Mucosa of gallbladder (tissue), 1 donor: ENCODE measurements at regions not wholly inside any gene's neighbourhood (a gene's known extent, or its start where the extent isn't known, plus 50 kb on each side); places are given as distances from the start of the nearest gene placed in this dataset.
"Not testable (repeated sequence)": the region's sequence is repeated elsewhere in the genome, so short reads cannot be mapped to it uniquely, and the experiment has no call there.

ENCODE experiments used
- DNase-seq: peaks from one replicate; pipeline ENCODE4 v3.0.0-alpha.2; 2020; ENCODE audit warnings: low spot score
- donor health status: DM: no; HTN: no; CAD: no.

DNA sequence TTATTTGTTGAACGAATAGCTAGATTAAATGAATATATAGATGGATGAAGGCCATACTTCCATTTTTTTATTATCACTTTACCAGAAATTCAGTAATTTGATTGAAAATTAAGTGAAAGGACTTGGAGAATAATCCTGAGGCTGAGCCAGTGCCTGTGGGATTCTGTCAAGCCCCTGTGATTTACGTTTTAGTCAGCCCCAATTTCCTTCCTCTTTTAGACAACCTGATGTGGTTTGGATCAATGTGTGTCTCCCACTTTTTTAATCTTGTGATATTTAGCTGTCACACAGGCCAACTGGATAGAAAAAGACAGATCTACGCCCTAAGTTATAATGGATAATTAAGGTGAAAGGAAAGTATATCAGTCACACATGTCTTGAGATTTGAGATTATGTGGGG lies 188.8 kb downstream of the EDN1 start:
- DNase-seq = no peak

DNA sequence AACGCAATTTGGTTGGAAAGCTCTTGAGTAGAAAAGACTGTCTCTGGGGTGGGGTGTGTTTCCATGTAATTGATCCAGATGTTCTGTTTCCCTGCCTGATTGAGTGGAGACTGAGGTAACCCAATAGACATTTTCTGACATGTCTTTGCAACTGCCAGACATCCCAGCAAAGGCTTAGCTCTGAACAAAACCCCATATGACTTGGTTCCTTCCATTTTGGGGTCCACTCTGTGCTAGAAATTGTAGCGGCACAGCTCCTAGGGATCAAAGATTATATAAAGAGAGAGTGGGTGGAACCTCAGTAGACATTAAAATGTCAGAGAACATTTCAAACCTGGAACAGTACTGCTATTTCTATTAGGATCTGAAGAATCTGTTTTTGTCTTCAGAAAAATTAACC lies 189.3 kb downstream of the EDN1 start:
- no peak for DNase-seq

DNA sequence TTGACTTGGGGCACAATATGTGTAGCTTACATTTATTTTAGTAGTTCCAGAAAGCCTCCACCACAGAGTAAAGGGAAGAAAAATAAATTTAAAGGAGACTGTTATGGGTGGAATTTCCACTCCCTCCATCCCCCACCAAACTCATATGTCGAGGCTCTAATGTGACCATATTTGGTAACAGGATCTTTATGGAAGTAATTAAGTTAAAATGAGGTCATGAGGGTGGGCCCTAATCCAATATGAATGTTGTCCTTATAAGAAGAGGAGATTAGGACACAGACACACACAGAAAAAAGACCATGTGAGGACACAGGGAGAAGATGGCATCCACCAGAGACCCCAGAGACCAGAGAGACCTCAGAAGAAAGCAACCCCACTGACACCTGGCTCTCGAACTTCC lies 189.7 kb downstream of the EDN1 start:
- DNase-seq = no peak

DNA sequence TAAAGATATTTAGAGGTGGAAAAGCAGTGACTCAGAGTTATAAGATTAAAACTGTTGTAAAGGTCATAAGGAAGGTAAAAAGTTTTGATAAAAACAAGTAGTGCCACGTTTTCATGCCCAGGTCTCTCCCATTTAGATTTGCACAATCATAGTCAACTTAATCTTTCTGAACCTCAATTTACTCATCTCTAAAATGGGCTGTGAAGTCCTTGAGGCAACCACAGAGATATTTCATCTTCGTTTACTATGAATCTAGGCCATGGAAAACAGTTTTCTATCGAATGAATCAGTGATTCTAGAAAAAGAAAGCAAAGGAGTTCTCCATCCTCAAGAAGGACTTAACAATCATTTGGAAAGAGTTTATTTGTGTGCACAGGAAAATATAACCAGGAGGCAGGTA lies 190.2 kb downstream of the EDN1 start:
- no peak for DNase-seq

DNA sequence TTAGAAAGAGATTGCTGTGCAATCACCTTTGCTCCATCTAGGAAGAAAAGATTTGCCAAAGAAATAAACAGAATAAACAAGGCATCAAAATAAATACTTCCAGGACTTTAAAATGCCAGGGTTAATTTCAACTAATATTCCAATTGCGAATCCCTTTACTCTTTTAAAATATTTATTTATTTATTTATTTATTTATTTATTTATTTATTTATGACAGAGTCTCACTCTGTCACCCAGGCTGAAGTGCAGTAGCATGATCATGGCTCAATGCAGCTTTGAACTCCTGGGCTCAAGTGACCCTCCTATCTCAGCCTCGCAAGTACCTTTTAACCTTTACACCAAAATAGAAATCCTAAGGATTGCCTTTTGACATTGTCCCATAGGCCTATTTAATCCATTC lies 191.1 kb downstream of the EDN1 start:
- DNase-seq = no peak

DNA sequence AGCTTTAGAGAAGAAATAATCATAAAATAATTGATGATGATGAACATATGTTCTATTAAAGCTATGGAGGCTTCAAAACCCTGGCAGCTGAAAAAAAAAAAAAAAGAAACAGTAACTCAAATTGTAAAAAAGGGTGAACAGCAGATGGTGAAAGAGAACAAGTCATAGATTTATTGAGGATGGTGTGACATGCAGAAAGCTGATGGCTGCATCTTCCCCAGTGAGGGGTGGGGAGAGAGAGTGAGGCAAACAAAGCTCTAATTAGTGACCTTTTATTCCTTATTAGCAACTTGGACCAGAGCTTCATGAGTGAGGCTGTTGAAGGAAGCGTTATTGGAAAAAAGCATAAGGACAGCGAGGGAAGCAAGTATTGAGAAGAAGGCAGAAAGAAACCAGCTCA lies 191.7 kb downstream of the EDN1 start:
- DNase-seq = no peak

DNA sequence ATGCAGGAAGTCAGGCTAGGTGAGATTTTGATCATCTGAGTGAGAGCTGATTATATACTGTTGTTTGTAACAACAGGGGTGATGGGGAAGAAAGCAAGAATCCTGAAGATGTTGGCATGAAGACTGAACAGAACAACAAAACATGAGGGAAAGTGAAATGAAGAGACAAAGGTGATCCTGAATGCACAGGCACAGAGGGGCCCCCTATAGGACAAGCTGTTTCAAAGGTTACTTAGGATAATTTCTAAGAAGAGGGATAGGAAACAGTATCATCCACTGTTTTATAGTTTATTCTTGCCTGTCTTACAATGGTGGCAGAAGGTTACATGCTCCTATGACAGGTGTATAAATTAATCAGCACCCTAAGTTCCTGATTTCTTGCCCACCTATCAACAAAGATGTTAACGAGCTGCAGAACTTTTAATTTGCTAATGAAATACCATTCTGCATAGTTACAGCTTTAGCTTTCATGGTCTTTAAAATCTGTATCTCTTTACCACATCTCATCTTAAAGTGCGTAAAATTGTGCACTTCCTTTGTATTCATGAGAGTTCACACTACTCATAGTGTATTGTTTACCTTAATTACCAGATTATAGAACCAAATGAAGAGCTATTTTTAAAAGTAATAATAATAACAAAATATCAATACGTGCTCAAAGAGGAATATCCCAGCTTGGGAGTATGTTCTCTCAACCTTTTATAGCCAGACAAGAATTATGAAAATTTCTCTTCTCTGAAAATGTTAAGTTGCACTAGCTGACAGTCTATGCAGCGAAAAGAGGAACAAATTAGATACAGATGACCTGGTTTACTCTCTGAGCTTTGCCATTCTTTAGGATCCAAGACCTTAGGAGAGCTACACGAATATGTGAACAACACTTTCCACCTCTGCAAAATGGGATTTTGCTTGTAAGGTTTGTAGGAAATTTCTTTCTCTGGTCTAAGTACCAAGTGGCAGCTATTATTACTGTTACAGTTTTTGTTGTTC lies 192.5 kb downstream of the EDN1 start:
- DNase-seq = no peak

DNA sequence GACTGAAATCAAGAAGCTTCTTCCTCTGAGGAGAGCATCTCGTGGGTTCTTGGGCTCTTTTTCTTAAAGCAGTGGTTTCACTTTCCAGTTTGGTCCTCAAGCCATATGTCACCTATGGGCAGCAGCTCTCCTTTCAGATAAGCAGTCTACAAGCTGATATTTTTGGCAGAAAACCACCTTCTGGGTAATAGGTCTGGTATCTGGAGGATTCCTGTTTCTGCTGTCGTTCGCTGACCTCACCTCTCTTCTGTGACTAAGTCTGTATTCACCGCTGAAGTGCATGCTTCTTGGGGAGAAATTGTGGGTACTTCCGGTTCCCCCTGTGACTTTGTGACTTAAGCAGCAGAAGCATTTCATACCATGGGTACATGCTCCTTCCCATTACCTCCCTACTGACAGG lies 193.6 kb downstream of the EDN1 start:
- DNase-seq = no peak

DNA sequence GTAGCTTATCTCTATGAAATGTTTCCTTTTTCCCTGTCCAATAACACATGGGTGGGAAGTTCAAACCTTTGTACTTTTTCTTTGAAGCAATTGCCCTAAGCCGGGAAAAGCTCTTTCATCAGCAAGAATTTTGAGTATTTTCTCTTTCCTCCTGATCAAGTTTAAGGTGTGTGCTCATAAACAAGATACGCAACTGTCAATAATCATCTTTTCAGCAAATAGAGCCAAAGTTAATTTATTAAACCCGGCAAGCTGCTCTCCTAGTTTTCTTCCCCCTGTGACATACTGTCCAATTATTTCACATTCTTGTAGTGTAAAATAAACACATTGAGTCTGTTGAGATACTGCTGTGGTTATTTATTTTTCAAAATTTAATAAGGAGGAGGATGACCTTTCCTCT lies 194.4 kb downstream of the EDN1 start:
- no peak for DNase-seq

DNA sequence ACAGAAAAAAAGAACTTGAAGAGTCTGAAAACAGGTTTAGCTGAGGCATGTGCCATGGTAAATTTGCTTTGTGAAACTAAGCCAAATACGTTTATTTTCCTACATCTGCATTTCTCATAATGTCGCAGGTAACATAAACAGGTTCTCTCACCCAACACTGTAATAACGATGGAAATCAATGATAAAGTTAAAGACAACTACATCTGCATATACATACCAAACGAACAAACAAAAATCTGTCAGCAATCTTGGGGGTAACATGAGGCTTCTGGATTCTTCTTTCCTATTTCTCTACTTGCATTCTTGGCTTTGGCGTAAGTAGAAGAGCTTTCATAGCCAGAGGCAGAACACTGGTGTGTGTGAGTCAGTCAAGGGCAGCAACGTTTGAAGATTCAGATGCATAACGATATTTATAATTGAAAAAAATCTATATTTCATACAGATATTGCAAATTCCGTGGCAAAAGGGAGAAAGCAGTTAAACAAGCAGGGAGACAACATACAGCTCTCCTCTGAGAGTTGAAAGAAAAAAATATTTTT lies 195.1 kb downstream of the EDN1 start:
- DNase-seq = no peak

DNA sequence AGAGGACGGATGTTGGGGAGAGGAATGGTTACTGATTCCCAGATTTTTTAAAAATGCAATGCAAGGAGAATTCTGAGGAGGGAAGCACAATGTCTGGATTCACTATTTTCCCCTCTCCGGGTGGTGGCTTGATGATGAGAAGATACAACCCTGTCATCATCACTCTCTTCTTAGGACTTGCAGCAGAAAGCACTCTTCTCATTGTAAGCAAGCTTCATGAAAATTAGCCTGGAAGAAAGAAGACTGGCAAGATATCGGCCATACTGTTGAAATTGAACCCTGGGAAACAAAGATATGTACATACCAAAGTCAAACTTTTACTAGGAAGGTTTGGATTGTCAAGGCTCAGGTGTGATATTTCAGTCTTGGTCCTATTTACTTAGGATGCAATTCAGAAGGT lies 195.7 kb downstream of the EDN1 start:
- no peak for DNase-seq

DNA sequence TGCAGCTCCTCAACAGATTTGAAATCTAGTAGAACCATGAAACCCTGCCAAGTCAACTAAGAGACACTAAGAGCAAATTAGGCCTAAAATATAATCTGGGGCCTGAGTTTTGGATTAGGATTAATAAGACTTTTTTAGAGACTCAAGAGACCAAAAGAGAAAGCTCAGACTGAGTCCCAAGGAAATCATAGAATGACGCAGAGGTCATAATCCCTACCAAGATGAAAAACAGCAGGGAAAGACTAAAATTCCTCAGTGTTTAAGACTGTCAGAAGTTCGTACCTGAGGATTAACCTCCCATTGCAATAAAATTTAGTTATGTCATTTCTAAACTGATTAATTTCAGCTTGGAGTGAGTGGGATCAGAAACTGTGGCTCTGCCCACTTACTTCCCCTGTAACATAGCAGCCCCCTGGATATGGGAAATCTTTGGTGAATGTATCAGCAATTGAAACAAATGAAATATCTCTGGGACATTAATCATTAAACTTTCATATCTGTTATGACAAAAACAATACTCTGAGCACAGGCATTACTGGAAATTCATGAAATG lies 200.3 kb downstream of the EDN1 start:
- no peak for DNase-seq

DNA sequence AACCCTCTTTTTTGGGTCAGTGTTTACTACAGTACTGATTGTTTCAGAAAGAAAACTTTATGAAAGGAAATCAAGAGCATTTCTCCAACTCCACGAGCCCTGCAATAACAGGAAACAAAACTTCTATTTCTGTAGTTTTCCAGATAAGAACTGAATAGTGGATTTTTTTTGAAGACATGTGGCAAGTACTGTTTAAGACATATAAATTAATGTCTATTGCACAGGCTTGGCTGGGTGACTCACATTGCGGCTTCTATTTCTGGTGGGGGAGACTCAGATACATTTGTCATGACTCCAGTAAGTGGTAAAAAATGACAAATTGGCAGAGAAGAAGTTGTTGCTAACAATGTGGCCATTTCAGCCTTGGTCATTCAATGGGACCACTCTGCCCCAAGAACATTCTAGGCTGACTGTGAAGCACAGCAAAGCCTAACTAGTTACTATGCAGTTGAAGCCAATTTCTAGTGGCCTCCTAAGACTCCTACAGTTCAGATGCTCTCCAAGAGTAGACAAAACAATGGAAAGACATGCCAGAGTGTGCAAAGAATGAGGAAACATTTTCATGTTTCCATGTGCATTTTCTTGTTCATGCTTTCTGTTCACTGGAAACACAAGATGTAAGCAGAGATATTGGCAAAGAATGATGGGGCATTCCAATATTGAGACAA lies 200.9 kb downstream of the EDN1 start:
- no peak for DNase-seq

DNA sequence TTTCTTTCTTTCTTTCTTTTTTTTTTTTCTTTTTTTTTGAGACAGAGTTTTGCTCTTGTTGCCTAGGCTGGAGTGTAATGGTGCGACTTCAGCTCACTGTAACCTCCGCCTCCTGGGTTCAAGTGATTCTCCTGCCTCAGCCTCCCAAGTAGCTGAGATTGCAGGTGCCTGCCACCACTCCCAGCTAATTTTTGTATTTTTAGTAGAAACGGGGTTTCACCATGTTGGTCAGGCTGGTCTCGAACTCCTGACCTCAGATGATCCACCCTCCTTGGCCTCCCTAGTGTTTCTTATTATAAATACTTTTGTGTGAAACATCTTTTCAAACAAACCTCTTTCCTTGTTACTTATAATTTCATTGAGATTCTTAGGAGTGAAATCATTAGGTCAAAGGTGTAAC lies 202.8 kb downstream of the EDN1 start:
- not testable (repeated sequence) for DNase-seq

DNA sequence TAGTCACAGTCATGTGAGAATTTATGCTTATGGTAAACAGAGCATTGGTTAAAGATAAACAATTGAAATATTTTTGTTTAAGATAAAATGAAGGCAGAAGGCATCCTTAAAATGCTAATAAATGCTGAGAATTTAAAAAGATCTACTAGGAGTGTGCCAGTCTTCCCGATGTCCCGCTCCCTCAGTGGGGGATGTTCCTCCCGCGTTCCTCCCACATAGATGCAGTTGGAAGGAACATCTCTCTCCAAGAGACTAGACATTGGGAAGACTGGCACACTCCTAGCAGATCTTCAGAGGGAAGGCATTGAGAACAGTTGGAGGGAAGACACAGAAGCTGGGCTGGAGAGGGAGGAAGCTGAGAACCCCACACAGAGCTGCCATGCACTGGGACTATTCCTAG lies 203.3 kb downstream of the EDN1 start:
- DNase-seq = no peak

DNA sequence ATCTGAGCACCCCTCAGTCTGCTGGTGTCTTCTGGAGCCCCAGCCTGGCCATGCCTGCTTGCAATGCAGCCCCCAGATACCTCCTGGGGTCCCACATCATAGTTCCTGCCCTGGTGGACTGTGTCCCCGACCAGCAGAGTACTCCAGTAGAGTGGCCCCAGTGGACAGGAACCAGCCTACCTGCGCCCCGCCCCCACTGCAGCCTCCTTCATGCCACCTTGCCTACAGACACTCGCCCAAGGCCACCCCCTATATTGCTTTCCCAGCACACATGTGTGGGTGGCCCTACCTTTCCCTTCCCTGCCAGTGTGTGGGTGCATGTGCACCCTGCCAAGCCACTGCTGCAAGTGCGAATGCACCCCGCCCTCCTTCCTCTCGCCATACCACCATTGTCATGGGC lies 204.0 kb downstream of the EDN1 start:
- DNase-seq = no peak

DNA sequence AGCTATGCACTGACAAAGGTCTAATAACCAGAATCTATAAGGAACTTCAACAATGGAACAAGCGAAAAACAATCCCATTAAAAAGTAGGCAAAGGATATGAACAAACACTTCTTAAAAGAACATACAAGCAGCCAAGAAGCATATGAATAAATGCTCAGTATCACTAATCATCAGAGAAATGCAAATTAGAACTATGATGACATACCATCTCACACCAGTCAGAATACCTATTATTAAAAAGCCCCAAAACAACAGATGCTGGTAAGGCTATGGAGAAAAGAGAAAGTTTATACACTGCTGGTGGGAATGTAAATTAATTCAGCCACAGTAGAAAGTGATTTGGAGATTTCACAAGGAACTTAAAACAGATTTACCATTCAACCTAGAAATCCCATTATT lies 211.8 kb downstream of the EDN1 start:
- no peak for DNase-seq

DNA sequence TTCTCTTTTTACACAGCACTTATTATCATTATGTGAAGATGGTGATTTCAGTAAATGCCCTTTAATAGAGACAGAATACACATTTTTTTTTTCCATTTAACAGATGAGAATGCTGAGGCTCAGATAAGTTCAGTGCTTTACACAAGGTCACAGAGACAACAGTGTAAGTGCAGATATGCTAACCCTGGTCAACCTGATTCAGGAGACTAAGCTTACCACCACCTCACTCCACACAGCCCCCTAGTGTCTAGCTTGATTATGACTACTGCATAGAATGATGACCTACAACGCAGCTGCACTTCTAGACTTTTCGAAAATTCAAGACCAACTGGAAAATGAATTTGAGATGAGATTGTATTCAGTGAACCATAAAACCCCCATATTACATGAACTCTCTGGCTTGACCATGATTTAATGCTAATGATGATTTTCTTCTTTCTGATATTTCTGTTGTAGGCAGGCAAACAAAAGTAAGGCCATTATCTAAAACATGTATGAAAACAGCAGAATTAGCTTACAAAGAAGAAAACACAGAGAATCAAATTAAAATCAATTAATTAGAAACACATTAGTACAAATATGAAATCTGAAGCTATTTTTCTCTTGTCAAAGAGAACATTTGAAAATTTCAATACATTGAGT lies 212.1 kb upstream of the PHACTR1 start:
- no peak for DNase-seq

DNA sequence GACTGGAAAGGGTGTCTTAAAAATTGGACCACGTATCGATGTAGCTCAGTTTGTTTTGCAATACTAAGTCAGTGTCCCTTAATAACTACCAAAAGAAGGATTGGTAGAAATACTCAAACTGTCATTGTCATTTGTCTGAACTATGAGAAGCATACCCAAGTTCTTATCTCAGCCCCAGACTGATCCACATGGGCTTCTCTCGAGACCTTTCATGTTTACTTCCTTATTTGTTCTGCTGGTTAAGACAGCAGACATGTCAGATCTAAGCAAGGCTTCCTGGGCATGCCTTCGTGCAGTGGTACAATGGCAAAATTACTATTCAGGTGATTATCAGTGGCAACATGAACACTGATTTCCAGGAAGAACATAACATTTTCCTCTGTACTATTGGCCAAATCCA lies 211.1 kb upstream of the PHACTR1 start:
- no peak for DNase-seq

DNA sequence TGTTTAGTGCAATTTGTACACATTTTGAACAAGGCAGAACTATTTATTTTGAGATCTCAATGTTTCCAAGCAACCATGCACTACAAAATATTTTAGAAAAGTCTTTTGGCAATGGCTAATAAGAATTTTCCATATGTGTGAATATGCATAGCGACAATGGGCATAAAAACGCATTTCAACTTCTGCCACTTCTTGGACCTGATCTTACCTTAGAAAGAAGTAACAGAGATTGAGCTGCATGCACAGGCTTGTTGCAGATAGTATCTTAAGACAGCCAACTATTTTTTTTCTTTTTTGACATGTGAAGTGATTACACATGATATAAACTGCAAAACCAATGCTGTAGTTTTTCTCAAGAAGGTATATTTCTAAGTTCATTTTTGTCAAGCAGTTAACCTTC lies 210.4 kb upstream of the PHACTR1 start:
- no peak for DNase-seq

DNA sequence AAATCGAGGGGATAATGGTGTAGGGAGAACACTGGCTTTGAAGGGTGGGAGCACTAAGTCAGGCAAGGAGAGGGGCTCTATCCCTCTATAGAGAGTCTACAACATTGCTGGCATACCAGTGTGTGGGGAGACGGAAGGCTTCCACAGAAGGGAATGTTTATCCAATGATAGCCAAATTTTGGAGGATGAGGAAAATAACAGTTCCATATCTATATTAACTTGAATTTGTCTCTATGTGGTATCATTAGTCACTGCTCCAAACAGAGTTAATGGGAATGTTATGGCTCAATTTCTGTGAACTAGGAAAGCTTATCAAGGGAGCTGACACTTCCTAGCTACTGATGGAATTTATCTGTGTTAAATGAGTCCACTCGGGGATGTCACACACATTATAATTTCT lies 208.9 kb upstream of the PHACTR1 start:
- DNase-seq = no peak

DNA sequence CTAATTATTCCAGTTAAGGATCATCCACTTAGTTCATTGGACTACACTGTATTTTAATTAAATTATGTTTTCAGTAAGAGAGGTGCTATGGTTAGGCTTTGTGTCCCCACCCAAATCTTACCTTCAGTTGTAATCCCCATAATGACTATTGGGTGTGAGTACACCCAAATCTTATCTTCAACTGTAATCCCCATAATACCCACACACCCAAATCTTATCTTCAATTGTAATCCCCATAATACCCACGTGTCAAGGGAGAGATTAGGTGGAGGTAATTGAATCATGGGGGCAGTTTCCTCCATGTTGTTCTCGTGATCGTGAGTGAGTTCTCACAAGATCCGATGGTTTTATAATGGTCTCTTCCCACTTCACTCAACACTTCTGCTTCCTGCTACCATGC lies 208.0 kb upstream of the PHACTR1 start:
- DNase-seq = no peak
